ENCODE measurements at regions not wholly inside any gene's neighbourhood (a gene's known extent, or its start where the extent isn't known, plus 50 kb on each side); places are given as distances from the start of the nearest gene placed in this dataset.

- DNase-seq (ENCODE audit: low read depth) = peak; percentile 30
Observed at GRCh38 chr6:71481011-71481410, 192.4 kb downstream of the OGFRL1 start.

GRCh38 chr6:71481801-71482200 lies 193.2 kb downstream of the OGFRL1 start:
- no peak for DNase-seq (ENCODE audit: low read depth)

- DNase-seq (ENCODE audit: low read depth) = peak; percentile 56
Observed at GRCh38 chr6:71482742-71483141, 194.1 kb downstream of the OGFRL1 start.

- DNase-seq (ENCODE audit: low read depth) = no peak
Observed at GRCh38 chr6:71486461-71486860, 197.8 kb downstream of the OGFRL1 start.

GRCh38 chr6:71488186-71488585 lies 199.6 kb downstream of the OGFRL1 start:
- no peak for DNase-seq (ENCODE audit: low read depth)

GRCh38 chr6:71489736-71490135 lies 201.1 kb downstream of the OGFRL1 start:
- peak; percentile 85 for DNase-seq (ENCODE audit: low read depth)

GRCh38 chr6:71490876-71491275 lies 202.3 kb downstream of the OGFRL1 start:
- DNase-seq (ENCODE audit: low read depth) = no peak

GRCh38 chr6:71491844-71492243 lies 203.2 kb downstream of the OGFRL1 start:
- no peak for DNase-seq (ENCODE audit: low read depth)

GRCh38 chr6:71492668-71493067 lies 204.1 kb downstream of the OGFRL1 start:
- no peak for DNase-seq (ENCODE audit: low read depth)

- DNase-seq (ENCODE audit: low read depth) = no peak
Observed at GRCh38 chr6:71496018-71496721, 207.6 kb downstream of the OGFRL1 start.

GRCh38 chr6:71496722-71497033 lies 208.1 kb downstream of the OGFRL1 start:
- no peak for DNase-seq (ENCODE audit: low read depth)

- DNase-seq (ENCODE audit: low read depth) = no peak
Observed at GRCh38 chr6:71498638-71499037, 210.0 kb downstream of the OGFRL1 start.

GRCh38 chr6:71499667-71500066 lies 211.1 kb downstream of the OGFRL1 start:
- DNase-seq (ENCODE audit: low read depth) = no peak

- no peak for DNase-seq (ENCODE audit: low read depth)
Observed at GRCh38 chr6:71502168-71502567, 213.6 kb downstream of the OGFRL1 start.

GRCh38 chr6:71502956-71503355 lies 214.3 kb downstream of the OGFRL1 start:
- no peak for DNase-seq (ENCODE audit: low read depth)

- no peak for DNase-seq (ENCODE audit: low read depth)
Observed at GRCh38 chr6:71507183-71507582, 218.6 kb downstream of the OGFRL1 start.

- no peak for DNase-seq (ENCODE audit: low read depth)
Observed at GRCh38 chr6:71509191-71510005, 220.8 kb downstream of the OGFRL1 start.

GRCh38 chr6:71510057-71510713 lies 221.6 kb downstream of the OGFRL1 start:
- peak; percentile 78 for DNase-seq (ENCODE audit: low read depth)

GRCh38 chr6:71510856-71511255 lies 222.2 kb downstream of the OGFRL1 start:
- DNase-seq (ENCODE audit: low read depth) = no peak

GRCh38 chr6:71512256-71512655 lies 223.6 kb downstream of the OGFRL1 start:
- DNase-seq (ENCODE audit: low read depth) = no peak

GRCh38 chr6:71513036-71513435 lies 224.4 kb downstream of the OGFRL1 start:
- DNase-seq (ENCODE audit: low read depth) = no peak

GRCh38 chr6:71523548-71523947 lies 234.9 kb downstream of the OGFRL1 start:
- DNase-seq (ENCODE audit: low read depth) = no peak

GRCh38 chr6:71524201-71524600 lies 235.6 kb downstream of the OGFRL1 start:
- peak; percentile 27 for DNase-seq (ENCODE audit: low read depth)
